CD4-positive, alpha-beta memory T cell (primary cell): ENCODE measurements at regions not wholly inside any gene's neighbourhood (a gene's known extent, or its start where the extent isn't known, plus 50 kb on each side); places are given as distances from the start of the nearest gene placed in this dataset.

ENCODE experiments used
- CTCF ChIA-PET: fragments of 350-600 bp; sonication (Branson Sonifier 250); formaldehyde crosslinking; loops from one replicate; lab custom pipeline; 2021; ENCODE audit warnings: inconsistent platforms; ENCODE audit not compliant: partially characterized antibody; lab: Charles Lee
- POLR2A ChIA-PET: fragments of 350-600 bp; sonication (Branson Sonifier 250); formaldehyde crosslinking; loops from one replicate; lab custom pipeline; 2021; ENCODE audit not compliant: partially characterized antibody; lab: Charles Lee
- DNase-seq, 5 donors: peaks; one replicate each; pipeline versions ENCODE4 v3.0.0 to v3.0.0-alpha.2; 2020 to 2022; ENCODE audit warnings: mixed read lengths in 1 of 5
- H3K27ac ChIP-seq: one replicate; pipeline ENCODE4 v1.7.0; 2013; ENCODE audit warnings: low read depth, low read length
- H3K27me3 ChIP-seq: 2 replicates; pipeline ENCODE4 v1.7.0; 2013; ENCODE audit warnings: mild to moderate bottlenecking, low read length, moderate library complexity; ENCODE audit not compliant: insufficient read depth
- H3K36me3 ChIP-seq: 2 replicates; pipeline ENCODE4 v1.7.0; 2013; ENCODE audit warnings: mild to moderate bottlenecking, low read length, moderate library complexity; ENCODE audit not compliant: insufficient read depth
- H3K4me1 ChIP-seq: 2 replicates; pipeline ENCODE4 v1.7.0; 2013; ENCODE audit warnings: mild to moderate bottlenecking, low read length, moderate library complexity; ENCODE audit not compliant: insufficient read depth
- H3K4me3 ChIP-seq, 2 donors: one replicate each; pipeline ENCODE4 v1.7.0; 2013; ENCODE audit warnings: low read length in 2 of 2, mild to moderate bottlenecking in 1 of 2
- H3K9me3 ChIP-seq, 2 donors: one replicate each; pipeline ENCODE4 v1.7.0; 2013; ENCODE audit warnings: low read length in 2 of 2, control low read depth in 1 of 2; ENCODE audit not compliant: control insufficient read depth in 1 of 2
- H3K27ac Mint-ChIP-seq, 7 donors: one replicate each; pipeline ENCODE4 v1.8.0; 2020 to 2021; ENCODE audit warnings: mixed read lengths in 7 of 7, mild to moderate bottlenecking in 6 of 7, inconsistent platforms in 3 of 7, moderate library complexity in 3 of 7
- H3K27me3 Mint-ChIP-seq, 2 donors: one replicate each; pipeline ENCODE4 v1.8.0; 2020 to 2021; ENCODE audit warnings: mixed read lengths in 2 of 2
- H3K36me3 Mint-ChIP-seq, 2 donors: one replicate each; pipeline ENCODE4 v1.8.0; 2020 to 2021; ENCODE audit warnings: mixed read lengths in 2 of 2, inconsistent platforms in 1 of 2, mild to moderate bottlenecking in 1 of 2
- H3K4me1 Mint-ChIP-seq, 4 donors: one replicate each; pipeline ENCODE4 v1.8.0; 2020 to 2021; ENCODE audit warnings: mixed read lengths in 4 of 4, mild to moderate bottlenecking in 1 of 4
- H3K4me3 Mint-ChIP-seq, 8 donors: one replicate each; pipeline ENCODE4 v1.8.0; 2020 to 2021; ENCODE audit warnings: mixed read lengths in 8 of 8, mild to moderate bottlenecking in 7 of 8, moderate library complexity in 6 of 8, inconsistent platforms in 3 of 8
- H3K9me3 Mint-ChIP-seq, 8 donors: one replicate each; pipeline ENCODE4 v1.8.0; 2020 to 2021; ENCODE audit warnings: mixed read lengths in 8 of 8, mild to moderate bottlenecking in 5 of 8, inconsistent platforms in 3 of 8, moderate library complexity in 1 of 8
- intact Hi-C: fragments of 100-400 bp; cut with micrococcal nuclease; formaldehyde crosslinking; loops from one replicate; pipeline ENCODE4 v1.15.1; 2023

GRCh38 chr9:81532251-81532650, 157.1 kb downstream of the TLE1 start:
- ChIA-PET CTCF (no interaction called here), POLR2A (no interaction called here)
- Mint-ChIP-seq H3K4me3 (no peak overlapping the region), H3K36me3 (no peaks in the 10 kb centered on the region), H3K27ac (no peak overlapping the region), H3K9me3 (peaks cover 0 to 7% (median under 1%) of the 10 kb centered on the region in 8 donors), H3K4me1 (no peaks in the 10 kb centered on the region), H3K27me3 (no peaks in the 10 kb centered on the region)
- Histone ChIP-seq H3K4me3 (no peak overlapping the region), H3K27ac (no peak overlapping the region), H3K36me3 (no peaks in the 10 kb centered on the region), H3K9me3 (no peaks in the 10 kb centered on the region), H3K27me3 (no peaks in the 10 kb centered on the region), H3K4me1 (no peaks in the 10 kb centered on the region)
- intact Hi-C loops, result no loop called here
- DNase-seq, result no peak

- ChIA-PET POLR2A (no interaction called here), CTCF (no interaction called here)
- no peak overlapping the region for H3K27ac ChIP-seq
- intact Hi-C loops, result no loop called here
- Mint-ChIP-seq H3K4me3 (no peak overlapping the region), H3K27ac (no peak overlapping the region), H3K9me3 (peaks cover 0 to 7% (median 2%) of the 10 kb centered on the region in 8 donors), H3K4me1 (no peaks in the 10 kb centered on the region), H3K27me3 (no peaks in the 10 kb centered on the region), H3K36me3 (no peaks in the 10 kb centered on the region)
- no peaks in the 10 kb centered on the region for H3K9me3 ChIP-seq
- DNase-seq, result no peak
- H3K27me3 ChIP-seq, result no peaks in the 10 kb centered on the region
- no peaks in the 10 kb centered on the region for H3K36me3 ChIP-seq
- H3K4me3 ChIP-seq, result no peak overlapping the region
- no peaks in the 10 kb centered on the region for H3K4me1 ChIP-seq
Observed at GRCh38 chr9:81531511-81531910, 157.8 kb downstream of the TLE1 start.

- H3K9me3 ChIP-seq, result no peaks in the 10 kb centered on the region
- H3K4me3 ChIP-seq, result no peak overlapping the region
- intact Hi-C loops, result no loop called here
- no peaks in the 10 kb centered on the region for H3K27me3 ChIP-seq
- H3K4me3 Mint-ChIP-seq, result no peak overlapping the region
- ChIA-PET CTCF (no interaction called here), POLR2A (no interaction called here)
- DNase-seq, result no peak
- no peaks in the 10 kb centered on the region for H3K36me3 Mint-ChIP-seq
- H3K27ac Mint-ChIP-seq, result no peak overlapping the region
- no peaks in the 10 kb centered on the region for H3K4me1 Mint-ChIP-seq
- H3K4me1 ChIP-seq, result no peaks in the 10 kb centered on the region
- peaks cover 0 to 7% (median 3%) of the 10 kb centered on the region in 8 donors for H3K9me3 Mint-ChIP-seq
- H3K27me3 Mint-ChIP-seq, result no peaks in the 10 kb centered on the region
- H3K27ac ChIP-seq, result no peak overlapping the region
- no peaks in the 10 kb centered on the region for H3K36me3 ChIP-seq
Observed at GRCh38 chr9:81530846-81531245, 158.5 kb downstream of the TLE1 start.

- Mint-ChIP-seq H3K4me1 (no peaks in the 10 kb centered on the region), H3K27me3 (no peaks in the 10 kb centered on the region), H3K27ac (no peak overlapping the region), H3K9me3 (peaks cover 0 to 7% (median 3%) of the 10 kb centered on the region in 8 donors), H3K36me3 (no peaks in the 10 kb centered on the region), H3K4me3 (no peak overlapping the region)
- intact Hi-C loops, result no loop called here
- Histone ChIP-seq H3K4me3 (no peak overlapping the region), H3K9me3 (no peaks in the 10 kb centered on the region), H3K4me1 (no peaks in the 10 kb centered on the region), H3K27me3 (no peaks in the 10 kb centered on the region), H3K36me3 (no peaks in the 10 kb centered on the region), H3K27ac (no peak overlapping the region)
- DNase-seq, result no peak
- ChIA-PET CTCF (no interaction called here), POLR2A (no interaction called here)
Observed at GRCh38 chr9:81530310-81530810, 159.0 kb downstream of the TLE1 start.

GRCh38 chr9:81529556-81530193, 159.7 kb downstream of the TLE1 start:
- DNase-seq, result no peak
- Mint-ChIP-seq H3K27me3 (no peaks in the 10 kb centered on the region), H3K36me3 (no peaks in the 10 kb centered on the region), H3K27ac (no peak overlapping the region), H3K4me3 (no peak overlapping the region), H3K9me3 (peaks cover 0 to 7% (median 3%) of the 10 kb centered on the region in 8 donors), H3K4me1 (no peaks in the 10 kb centered on the region)
- Histone ChIP-seq H3K27me3 (no peaks in the 10 kb centered on the region), H3K4me3 (no peak overlapping the region), H3K9me3 (no peaks in the 10 kb centered on the region), H3K27ac (no peak overlapping the region), H3K36me3 (no peaks in the 10 kb centered on the region), H3K4me1 (no peaks in the 10 kb centered on the region)
- intact Hi-C loops, result no loop called here
- CTCF ChIA-PET, result no interaction called here
- POLR2A ChIA-PET, result no interaction called here

GRCh38 chr9:81526587-81526986, 162.8 kb downstream of the TLE1 start:
- Histone ChIP-seq H3K27me3 (no peaks in the 10 kb centered on the region), H3K4me1 (no peaks in the 10 kb centered on the region), H3K27ac (no peak overlapping the region), H3K36me3 (no peaks in the 10 kb centered on the region), H3K9me3 (no peaks in the 10 kb centered on the region), H3K4me3 (no peak overlapping the region)
- Mint-ChIP-seq H3K4me1 (no peaks in the 10 kb centered on the region), H3K36me3 (no peaks in the 10 kb centered on the region), H3K9me3 (peaks cover 0 to 7% (median 2%) of the 10 kb centered on the region in 8 donors), H3K27ac (no peak overlapping the region), H3K4me3 (no peak overlapping the region), H3K27me3 (no peaks in the 10 kb centered on the region)
- CTCF ChIA-PET, result no interaction called here
- no peak for DNase-seq
- intact Hi-C loops, result no loop called here
- POLR2A ChIA-PET, result no interaction called here

- POLR2A ChIA-PET, result no interaction called here
- no peak overlapping the region for H3K27ac Mint-ChIP-seq
Observed at GRCh38 chr9:81522716-81523551, 166.4 kb downstream of the TLE1 start.

More at GRCh38 chr9:81522716-81523551, 166.4 kb downstream of the TLE1 start:
- no peaks in the 10 kb centered on the region for H3K4me1 ChIP-seq
- Mint-ChIP-seq H3K36me3 (no peaks in the 10 kb centered on the region), H3K9me3 (peaks cover 0 to 6% (median 0%) of the 10 kb centered on the region in 8 donors), H3K4me1 (no peaks in the 10 kb centered on the region), H3K4me3 (peak overlapping the region in 1 of 8 donors; percentile 33), H3K27me3 (no peaks in the 10 kb centered on the region)
- no peaks in the 10 kb centered on the region for H3K9me3 ChIP-seq
- no peaks in the 10 kb centered on the region for H3K36me3 ChIP-seq
- H3K4me3 ChIP-seq, result no peak overlapping the region
- no peak overlapping the region for H3K27ac ChIP-seq
- DNase-seq, result peak in 2 of 5 donors; percentile 7 to 10
- no peaks in the 10 kb centered on the region for H3K27me3 ChIP-seq
- intact Hi-C loops, result loop anchor here (2.0 kb wide), 1 partner anchor 164 kb away; no protein-coding TSS in a partner anchor
- CTCF ChIA-PET, result no interaction called here
